ENCODE measurements at regions not wholly inside any gene's neighbourhood (a gene's known extent, or its start where the extent isn't known, plus 50 kb on each side); places are given as distances from the start of the nearest gene placed in this dataset.
"Not testable (repeated sequence)": the region's sequence is repeated elsewhere in the genome, so short reads cannot be mapped to it uniquely, and the experiment has no call there.

DNA sequence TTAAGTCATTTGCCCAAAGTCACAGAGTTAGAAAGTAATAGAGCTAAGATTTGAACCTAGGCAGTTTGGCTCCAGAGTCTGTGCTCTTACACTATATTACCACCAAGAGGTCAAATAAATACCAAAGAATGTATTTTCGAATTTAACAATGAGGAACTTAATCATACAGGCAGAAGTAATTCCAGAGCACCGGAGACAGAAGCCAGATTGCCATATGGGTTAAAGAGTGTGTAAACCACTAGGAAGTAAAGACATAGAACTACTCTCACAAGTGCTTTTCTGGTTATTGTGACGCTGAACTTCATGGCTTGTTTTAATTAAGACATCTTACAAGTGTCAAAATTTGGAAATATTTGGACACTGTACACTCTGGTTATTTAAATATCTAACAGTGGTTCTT is 114.5 kb upstream of the NBPF19 start:
- H4K91ac ChIP-seq (replicated peaks; ENCODE audit: insufficient read length, low read length); H3K27ac ChIP-seq (ENCODE audit: low read depth, low read length); H3K18ac ChIP-seq (ENCODE audit: extremely low read depth, low read length); H3K4me2 ChIP-seq (ENCODE audit: insufficient read depth in 1 of 2, low read depth in 2 of 2, low read length in 2 of 2); H3K79me2 ChIP-seq (ENCODE audit: control insufficient read depth in 1 of 2, insufficient read depth in 2 of 2, low read length in 2 of 2); H3K23ac ChIP-seq (ENCODE audit: insufficient read length); H3K4me3 ChIP-seq (ENCODE audit: extremely low read depth in 1 of 4, insufficient read depth in 2 of 4, low read depth in 3 of 4, low read length in 4 of 4); H4K5ac ChIP-seq (ENCODE audit: insufficient read length, low read depth, low read length); FAIRE-seq; H3K4me1 ChIP-seq (replicated peaks in 1 of 4; ENCODE audit: control insufficient read depth in 3 of 4, insufficient read depth in 4 of 4, low read length in 3 of 4); CTCF ChIA-PET (ENCODE audit: partially characterized antibody); H4K20me1 ChIP-seq (replicated peaks in 1 of 2; ENCODE audit: control insufficient read depth in 1 of 2, insufficient read depth in 2 of 2, low read length in 2 of 2); H3K56ac ChIP-seq (replicated peaks; ENCODE audit: insufficient read length, low read depth, low read length); H3K4ac ChIP-seq (replicated peaks; ENCODE audit: insufficient read length, low read depth, low read length); H2AK5ac ChIP-seq (ENCODE audit: low read depth, low read length); H3K9ac ChIP-seq (replicated peaks in 1 of 4; ENCODE audit: extremely low read depth in 1 of 4, low read depth in 3 of 4, low read length in 3 of 4); H2BK20ac ChIP-seq (ENCODE audit: low read length); H3K9me3 ChIP-seq (ENCODE audit: insufficient read depth in 2 of 2, low read depth in 1 of 2, low read length in 1 of 2); H2BK15ac ChIP-seq (ENCODE audit: low read length); H3K23me2 ChIP-seq (ENCODE audit: low read depth, low read length); H3K36me3 ChIP-seq (ENCODE audit: control insufficient read depth in 2 of 4, insufficient read depth in 4 of 4, low read length in 3 of 4); H3K27me3 ChIP-seq (replicated peaks in 1 of 4; ENCODE audit: control insufficient read depth in 3 of 4, extremely low read depth in 1 of 4, insufficient read depth in 3 of 4, low read length in 3 of 4); H2BK120ac ChIP-seq (replicated peaks; ENCODE audit: low read depth, low read length); H3K14ac ChIP-seq (ENCODE audit: insufficient read length); H3K79me1 ChIP-seq (ENCODE audit: low read depth, low read length); DNase-seq (ENCODE audit: low read depth in 1 of 2, low spot score in 2 of 2); H2AFZ ChIP-seq (ENCODE audit: low read length); POLR2A ChIA-PET (ENCODE audit: partially characterized antibody); H4K8ac ChIP-seq (ENCODE audit: extremely low read depth, insufficient read depth, low read length); H2BK5ac ChIP-seq (ENCODE audit: low read depth, low read length); H2BK12ac ChIP-seq (ENCODE audit: low read depth, low read length): not testable (repeated sequence)
- no CpG with 5 or more reads among the region's 3 CpGs for WGBS, 2 experiments (ENCODE audit: extremely low coverage in 1 of 2, insufficient coverage in 1 of 2, insufficient read length in 1 of 2, insufficient replicate concordance in 2 of 2, low coverage in 1 of 2, low lambda C conversion rate in 2 of 2, missing lambda C conversion rate in 1 of 2)

- H3K4me3 ChIP-seq (ENCODE audit: extremely low read depth in 1 of 4, insufficient read depth in 2 of 4, low read depth in 3 of 4, low read length in 4 of 4); H2BK20ac ChIP-seq (ENCODE audit: low read length); H3K14ac ChIP-seq (ENCODE audit: insufficient read length); H3K4ac ChIP-seq (replicated peaks; ENCODE audit: insufficient read length, low read depth, low read length); H3K18ac ChIP-seq (ENCODE audit: extremely low read depth, low read length); H2BK12ac ChIP-seq (ENCODE audit: low read depth, low read length); H4K8ac ChIP-seq (ENCODE audit: extremely low read depth, insufficient read depth, low read length); H3K23me2 ChIP-seq (ENCODE audit: low read depth, low read length); FAIRE-seq; POLR2A ChIA-PET (ENCODE audit: partially characterized antibody); H4K91ac ChIP-seq (replicated peaks; ENCODE audit: insufficient read length, low read length); DNase-seq (ENCODE audit: low read depth in 1 of 2, low spot score in 2 of 2); H2BK120ac ChIP-seq (replicated peaks; ENCODE audit: low read depth, low read length); H3K36me3 ChIP-seq (ENCODE audit: control insufficient read depth in 2 of 4, insufficient read depth in 4 of 4, low read length in 3 of 4); CTCF ChIA-PET (ENCODE audit: partially characterized antibody); H3K9ac ChIP-seq (replicated peaks in 1 of 4; ENCODE audit: extremely low read depth in 1 of 4, low read depth in 3 of 4, low read length in 3 of 4); H4K5ac ChIP-seq (ENCODE audit: insufficient read length, low read depth, low read length); H3K23ac ChIP-seq (ENCODE audit: insufficient read length); H4K20me1 ChIP-seq (replicated peaks in 1 of 2; ENCODE audit: control insufficient read depth in 1 of 2, insufficient read depth in 2 of 2, low read length in 2 of 2); H3K56ac ChIP-seq (replicated peaks; ENCODE audit: insufficient read length, low read depth, low read length); H2BK5ac ChIP-seq (ENCODE audit: low read depth, low read length); H3K27ac ChIP-seq (ENCODE audit: low read depth, low read length); H3K27me3 ChIP-seq (replicated peaks in 1 of 4; ENCODE audit: control insufficient read depth in 3 of 4, extremely low read depth in 1 of 4, insufficient read depth in 3 of 4, low read length in 3 of 4); H2AK5ac ChIP-seq (ENCODE audit: low read depth, low read length); H2BK15ac ChIP-seq (ENCODE audit: low read length); H3K79me1 ChIP-seq (ENCODE audit: low read depth, low read length); H3K4me1 ChIP-seq (replicated peaks in 1 of 4; ENCODE audit: control insufficient read depth in 3 of 4, insufficient read depth in 4 of 4, low read length in 3 of 4); H2AFZ ChIP-seq (ENCODE audit: low read length); H3K9me3 ChIP-seq (ENCODE audit: insufficient read depth in 2 of 2, low read depth in 1 of 2, low read length in 1 of 2); H3K79me2 ChIP-seq (ENCODE audit: control insufficient read depth in 1 of 2, insufficient read depth in 2 of 2, low read length in 2 of 2); H3K4me2 ChIP-seq (ENCODE audit: insufficient read depth in 1 of 2, low read depth in 2 of 2, low read length in 2 of 2): not testable (repeated sequence)
- no CpG with 5 or more reads among the region's 2 CpGs for WGBS, 2 experiments (ENCODE audit: extremely low coverage in 1 of 2, insufficient coverage in 1 of 2, insufficient read length in 1 of 2, insufficient replicate concordance in 2 of 2, low coverage in 1 of 2, low lambda C conversion rate in 2 of 2, missing lambda C conversion rate in 1 of 2)
Measured at GRCh38 chr1:149361310-149361709, 113.5 kb upstream of the NBPF19 start.
